ENCODE measurements at regions not wholly inside any gene's neighbourhood (a gene's known extent, or its start where the extent isn't known, plus 50 kb on each side); places are given as distances from the start of the nearest gene placed in this dataset.

GRCh38 chr20:11159728-11160127, 485.9 kb upstream of the JAG1 start:
- 48 to 76% methylated on average over 6 of the region's 6 CpGs for WGBS, 2 donors
- peak in 1 of 4 donors; percentile 45 for TF ChIP-seq POLR2AphosphoS5 (IDR thresholded peaks at IDR 0.05)
- TF ChIP-seq CTCF (IDR thresholded peaks at IDR 0.05) = no peak
- peak; percentile 64 for DNase-seq
- no peaks in the 10 kb centered on the region for H3K27me3 ChIP-seq
- H3K27ac ChIP-seq = peak overlapping the region; percentile 39 to 67 (median 52)
- H3K9me3 ChIP-seq = no peaks in the 10 kb centered on the region
- no peak overlapping the region for H3K4me3 ChIP-seq
- intact Hi-C loops (cut with DNase I) = no loop called here
- peaks cover 0 to 16% (median 14%) of the 10 kb centered on the region in 4 donors for H3K4me1 ChIP-seq
- H3K36me3 ChIP-seq = no peaks in the 10 kb centered on the region

GRCh38 chr20:11162026-11162775, 488.4 kb upstream of the JAG1 start:
- H3K4me3 ChIP-seq = no peak overlapping the region
- H3K9me3 ChIP-seq = no peaks in the 10 kb centered on the region
- DNase-seq = no peak
- no peaks in the 10 kb centered on the region for H3K27me3 ChIP-seq
- no peaks in the 10 kb centered on the region for H3K36me3 ChIP-seq
- 88 to 90% methylated on average over 4 of the region's 4 CpGs for WGBS, 2 donors
- H3K27ac ChIP-seq = no peak overlapping the region
- H3K4me1 ChIP-seq = peaks cover 0 to 16% (median 14%) of the 10 kb centered on the region in 4 donors
- intact Hi-C loops (cut with DNase I) = no loop called here
- TF ChIP-seq POLR2A (IDR thresholded peaks at IDR 0.05) (no peak), CTCF (IDR thresholded peaks at IDR 0.05) (no peak), POLR2AphosphoS5 (IDR thresholded peaks at IDR 0.05) (no peak), EP300 (IDR thresholded peaks at IDR 0.05) (no peak)

GRCh38 chr20:11165789-11166188, 492.0 kb upstream of the JAG1 start:
- Histone ChIP-seq H3K4me1 (no peaks in the 10 kb centered on the region), H3K27me3 (no peaks in the 10 kb centered on the region), H3K27ac (no peak overlapping the region), H3K36me3 (no peaks in the 10 kb centered on the region), H3K4me3 (no peak overlapping the region), H3K9me3 (no peaks in the 10 kb centered on the region)
- TF ChIP-seq CTCF (IDR thresholded peaks at IDR 0.05) (no peak), POLR2A (IDR thresholded peaks at IDR 0.05) (no peak), POLR2AphosphoS5 (IDR thresholded peaks at IDR 0.05) (no peak), EP300 (IDR thresholded peaks at IDR 0.05) (no peak)
- intact Hi-C loops (cut with DNase I) = no loop called here
- no peak for DNase-seq
- WGBS, 2 donors = 81 to 84% methylated on average over 1 of the region's 1 CpG

- Histone ChIP-seq H3K27me3 (no peaks in the 10 kb centered on the region), H3K4me1 (no peaks in the 10 kb centered on the region), H3K9me3 (no peaks in the 10 kb centered on the region), H3K36me3 (no peaks in the 10 kb centered on the region), H3K4me3 (no peak overlapping the region), H3K27ac (no peak overlapping the region)
- 80 to 84% methylated on average over 2 of the region's 2 CpGs for WGBS, 2 donors
- no peak for DNase-seq
- intact Hi-C loops (cut with DNase I) = no loop called here
- TF ChIP-seq POLR2A (IDR thresholded peaks at IDR 0.05) (no peak), EP300 (IDR thresholded peaks at IDR 0.05) (no peak)
Measured at GRCh38 chr20:11166712-11167111, 492.9 kb upstream of the JAG1 start.

GRCh38 chr20:11168026-11168425, 494.2 kb upstream of the JAG1 start:
- intact Hi-C loops (cut with DNase I) = no loop called here
- no peaks in the 10 kb centered on the region for H3K9me3 ChIP-seq
- H3K27ac ChIP-seq = no peak overlapping the region

More at GRCh38 chr20:11168026-11168425, 494.2 kb upstream of the JAG1 start:
- DNase-seq = no peak
- H3K36me3 ChIP-seq = no peaks in the 10 kb centered on the region
- no peak overlapping the region for H3K4me3 ChIP-seq
- H3K27me3 ChIP-seq = no peaks in the 10 kb centered on the region
- H3K4me1 ChIP-seq = no peaks in the 10 kb centered on the region
- TF ChIP-seq POLR2A (IDR thresholded peaks at IDR 0.05) (no peak), EP300 (IDR thresholded peaks at IDR 0.05) (no peak), POLR2AphosphoS5 (IDR thresholded peaks at IDR 0.05) (no peak), CTCF (IDR thresholded peaks at IDR 0.05) (no peak)

All from sigmoid colon (tissue), 6 donors.